Esophagus muscularis mucosa (tissue), 4 donors: ENCODE measurements at regions not wholly inside any gene's neighbourhood (a gene's known extent, or its start where the extent isn't known, plus 50 kb on each side); places are given as distances from the start of the nearest gene placed in this dataset.

Source experiments
- CTCF ChIP-seq, 3 experiments: fragments of 200-600 bp in 2 of 3; fragments of 450-650 bp in 1 of 3; sonication (generic) in 2 of 3; IDR thresholded peaks; one replicate each; pipeline ENCODE4 v1.5.1; 2017 to 2019; ENCODE audit warnings: antibody characterized with exemption in 3 of 3, mild to moderate bottlenecking in 2 of 3, moderate library complexity in 1 of 3
- EP300 ChIP-seq: sonication (generic); formaldehyde crosslinking; IDR thresholded peaks from one replicate; pipeline ENCODE4 v1.6.1; 2017; ENCODE audit warnings: antibody characterized with exemption
- POLR2A ChIP-seq: fragments of 450-650 bp; IDR thresholded peaks from one replicate; pipeline ENCODE4 v1.6.1; 2017; ENCODE audit warnings: antibody characterized with exemption, moderate library complexity, mild to moderate bottlenecking, low read depth
- POLR2AphosphoS5 ChIP-seq, 2 donors: sonication (generic); formaldehyde crosslinking; IDR thresholded peaks; one replicate each; pipeline ENCODE4 v1.6.1; 2017; ENCODE audit warnings: antibody characterized with exemption in 2 of 2

- TF ChIP-seq CTCF (IDR thresholded peaks at IDR 0.05) (no peak), POLR2AphosphoS5 (IDR thresholded peaks at IDR 0.05) (no peak), POLR2A (no peak), EP300 (no peak)
Observed at GRCh38 chr9:16357828-16358227, 512.6 kb downstream of the BNC2 start.
